SK-N-DZ (cell line): ENCODE measurements at regions not wholly inside any gene's neighbourhood (a gene's known extent, or its start where the extent isn't known, plus 50 kb on each side); places are given as distances from the start of the nearest gene placed in this dataset.

ENCODE experiments used
- DNase-seq: peaks from one replicate; pipeline ENCODE4 v3.0.0-alpha.2; 2015; ENCODE audit warnings: low spot score

DNA sequence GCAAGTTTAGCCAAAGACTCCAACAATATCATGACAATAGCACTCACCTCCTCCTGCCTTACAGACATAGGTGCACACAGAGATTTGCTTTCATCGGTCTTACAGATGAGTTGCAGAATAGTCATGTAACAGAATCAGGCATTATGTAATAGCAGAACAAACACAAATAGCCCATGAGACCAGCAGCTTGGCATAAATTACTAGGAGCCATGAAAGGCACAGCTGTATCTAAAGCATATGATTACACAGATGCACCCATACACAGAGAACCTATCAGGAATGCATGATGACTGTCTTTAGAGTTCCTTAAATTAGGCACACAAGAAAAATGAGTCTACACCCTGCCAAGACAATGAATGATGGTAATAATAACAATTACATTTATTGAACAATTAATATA is 342.0 kb upstream of the XYLT1 start:
- no peak for DNase-seq

DNA sequence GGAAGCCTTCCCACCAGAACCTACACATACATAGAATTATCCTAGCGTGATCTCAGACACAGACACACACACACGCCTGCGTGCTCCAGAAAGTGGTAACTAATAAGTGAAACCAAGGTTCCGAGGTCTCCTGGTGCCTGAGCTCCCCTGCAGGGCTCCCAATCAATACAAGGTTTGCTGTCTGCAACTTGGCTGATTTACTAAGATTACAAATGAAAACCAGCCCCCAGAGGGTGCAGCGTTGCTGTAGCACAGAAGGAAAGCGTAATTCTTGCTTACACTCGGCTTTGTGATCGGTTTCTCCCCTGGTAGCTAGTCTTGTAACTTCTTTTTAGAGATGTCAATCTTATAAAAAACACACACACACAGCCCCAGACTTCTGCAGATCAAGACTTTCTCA is 334.1 kb upstream of the XYLT1 start:
- DNase-seq = peak; percentile 12

DNA sequence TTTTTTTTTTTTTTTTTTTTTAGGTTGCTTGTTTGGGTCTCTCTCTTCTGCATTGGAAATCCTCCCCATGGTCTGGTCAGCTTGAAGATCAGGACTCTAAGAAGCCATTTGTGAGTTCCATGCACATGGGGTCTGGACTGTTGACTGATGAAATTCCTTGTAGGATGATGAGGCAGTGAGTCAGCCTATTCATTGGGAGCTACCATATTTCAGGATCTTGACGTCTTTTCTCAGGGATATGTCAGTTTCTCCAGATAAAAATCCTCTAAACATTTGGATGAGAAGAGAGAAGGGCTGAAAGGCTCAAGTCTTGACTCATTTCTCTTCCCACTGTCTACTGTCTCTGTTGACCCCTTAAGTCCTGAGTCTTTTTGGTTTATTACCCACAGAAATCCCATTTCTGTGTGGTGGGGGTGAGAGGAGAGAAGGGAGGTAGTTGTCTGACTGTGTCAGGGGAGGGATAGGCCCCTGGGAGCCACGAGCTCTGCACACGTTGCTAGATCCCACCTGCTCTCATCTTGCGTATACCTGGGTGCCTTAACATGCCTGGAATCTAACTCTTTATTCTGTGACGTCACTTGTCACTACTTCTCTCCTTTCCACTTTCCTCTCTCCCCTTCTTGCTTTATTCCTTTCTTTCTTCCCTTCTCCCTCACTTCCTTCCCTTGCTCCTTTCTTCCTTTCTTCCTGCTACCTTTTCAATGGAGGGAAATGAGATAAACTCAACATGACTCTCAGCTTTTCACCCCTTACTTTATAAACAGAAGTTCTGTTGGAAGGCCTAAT is 333.1 kb upstream of the XYLT1 start:
- DNase-seq = no peak

DNA sequence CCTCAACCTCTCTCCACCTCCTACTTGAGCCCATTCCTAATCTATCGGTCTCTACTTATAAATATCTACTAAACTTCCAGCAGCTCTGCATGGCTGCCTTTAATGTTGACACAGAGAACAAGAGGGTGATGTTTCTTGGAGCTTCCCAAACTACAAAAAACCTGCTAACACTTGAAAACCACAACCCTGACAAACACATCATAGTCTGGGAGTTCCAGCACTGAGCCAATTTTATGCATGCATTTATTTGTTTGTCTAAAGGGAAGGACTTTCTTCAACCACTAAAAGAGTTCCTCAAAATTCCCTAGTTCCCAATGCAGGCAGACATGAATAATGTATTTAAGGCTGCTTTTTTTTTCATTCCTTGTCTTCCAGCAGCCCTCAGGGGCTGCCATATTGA is 331.8 kb upstream of the XYLT1 start:
- no peak for DNase-seq

DNA sequence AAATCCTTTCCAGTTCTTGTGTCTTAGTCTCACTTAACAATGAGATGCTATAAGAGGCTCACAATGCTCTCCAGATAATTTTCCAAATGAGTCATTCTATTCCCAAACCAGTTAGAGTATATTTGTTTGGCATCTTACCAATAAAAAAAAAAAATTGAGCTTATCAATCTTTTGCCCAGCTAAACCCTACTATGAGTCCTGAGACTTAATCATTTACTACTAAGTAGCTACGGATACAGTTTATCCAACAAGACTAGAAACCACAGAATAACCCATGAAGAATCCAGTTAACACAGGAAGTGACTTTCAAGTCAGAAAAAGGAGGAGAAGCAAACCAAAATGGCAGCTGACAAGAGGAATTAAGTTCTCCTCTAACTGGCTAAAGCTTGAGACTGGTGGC is 330.3 kb upstream of the XYLT1 start:
- DNase-seq = no peak

DNA sequence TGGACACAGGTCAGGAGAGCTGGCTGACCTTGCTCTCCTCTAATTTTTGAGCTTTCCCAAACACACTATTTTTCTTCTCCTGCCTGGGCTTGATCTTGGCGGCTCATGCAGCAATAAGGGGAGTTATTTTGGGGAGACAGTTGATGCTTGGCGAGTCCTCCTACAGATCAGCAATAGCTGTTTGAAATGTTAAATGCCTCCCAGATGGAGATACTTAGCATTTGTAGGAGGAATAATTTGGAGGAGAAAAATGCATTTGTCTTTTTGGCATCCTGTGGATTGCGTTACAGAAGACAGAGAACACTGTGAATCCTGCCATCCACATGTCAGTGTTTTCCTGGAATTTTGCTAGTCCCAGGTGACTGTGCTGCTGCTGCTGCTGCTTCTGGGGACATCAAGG is 328.0 kb upstream of the XYLT1 start:
- no peak for DNase-seq

DNA sequence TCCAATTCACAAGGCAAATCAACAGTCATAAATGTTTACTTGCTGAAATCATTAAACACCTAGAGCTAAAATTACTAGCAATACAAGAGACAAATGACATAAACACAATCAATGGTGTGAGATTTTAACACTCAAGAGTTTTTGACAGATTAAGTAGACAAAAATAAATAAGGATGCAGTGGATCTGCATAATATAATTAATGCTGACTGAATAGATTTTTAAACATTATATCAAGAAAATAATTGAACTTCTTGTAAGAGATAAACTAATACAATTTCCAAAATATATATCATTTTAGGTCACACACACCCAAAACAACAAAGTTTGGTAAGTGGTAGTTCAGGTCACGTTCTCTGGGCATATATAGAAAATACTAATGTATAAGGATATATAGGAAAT is 322.6 kb upstream of the XYLT1 start:
- DNase-seq = no peak

DNA sequence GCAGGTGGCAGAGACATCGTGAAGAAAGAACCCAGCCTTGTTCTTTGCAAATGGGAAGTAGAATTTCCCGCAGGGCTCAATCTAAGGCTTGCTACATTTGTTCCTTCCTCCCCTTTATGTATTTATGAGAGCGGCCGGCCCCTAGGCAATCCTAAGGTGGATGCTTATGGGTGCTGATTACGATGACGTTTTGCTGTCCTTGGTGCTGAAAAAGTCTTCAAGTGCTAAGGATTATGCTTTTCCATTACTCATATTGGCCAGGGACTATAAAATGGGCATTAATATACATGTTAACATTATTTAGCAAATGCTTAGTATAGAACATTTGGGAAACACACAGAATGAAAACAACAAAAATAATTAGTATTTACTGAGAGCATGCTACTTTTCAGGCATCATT is 313.3 kb upstream of the XYLT1 start:
- DNase-seq = no peak

DNA sequence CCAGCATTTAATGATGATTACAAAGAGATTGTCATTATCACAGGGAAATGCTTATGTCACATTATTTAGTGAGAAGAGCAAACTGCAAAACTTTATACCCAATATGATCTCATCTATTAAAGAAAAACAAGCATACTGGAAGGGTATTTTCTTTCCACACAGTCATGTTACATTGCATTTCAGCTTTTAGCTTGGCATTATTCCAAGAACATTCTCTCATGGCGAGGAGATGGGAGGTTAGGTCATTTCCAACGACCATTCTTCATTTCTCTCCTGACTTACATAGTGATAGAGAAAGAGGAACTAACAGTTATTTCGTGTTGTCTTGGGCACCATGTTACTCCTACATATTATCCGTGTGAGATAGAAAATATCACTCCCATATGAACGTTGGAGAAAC is 309.4 kb upstream of the XYLT1 start:
- DNase-seq = no peak

DNA sequence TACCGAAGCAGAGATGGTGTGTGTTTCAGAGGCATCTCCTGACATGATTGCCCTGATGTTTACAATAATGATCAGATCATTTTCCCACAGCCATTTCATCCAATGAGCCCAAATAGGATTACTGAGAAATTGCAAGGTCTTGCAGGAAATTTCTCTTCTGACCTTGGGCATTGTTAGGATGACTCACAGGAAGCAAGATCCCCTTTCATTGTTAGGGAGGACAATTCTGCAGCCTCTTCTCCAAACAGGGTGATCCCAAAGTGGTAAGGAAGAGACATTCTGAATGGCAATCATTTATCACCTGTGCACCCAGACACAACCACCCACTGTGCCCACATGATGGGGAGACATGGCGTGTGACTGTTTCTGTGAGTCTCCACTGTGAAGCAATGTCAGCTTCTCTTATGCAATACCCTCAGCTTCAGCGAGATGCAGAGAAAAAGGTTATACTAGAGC is 306.7 kb upstream of the XYLT1 start:
- DNase-seq = no peak

DNA sequence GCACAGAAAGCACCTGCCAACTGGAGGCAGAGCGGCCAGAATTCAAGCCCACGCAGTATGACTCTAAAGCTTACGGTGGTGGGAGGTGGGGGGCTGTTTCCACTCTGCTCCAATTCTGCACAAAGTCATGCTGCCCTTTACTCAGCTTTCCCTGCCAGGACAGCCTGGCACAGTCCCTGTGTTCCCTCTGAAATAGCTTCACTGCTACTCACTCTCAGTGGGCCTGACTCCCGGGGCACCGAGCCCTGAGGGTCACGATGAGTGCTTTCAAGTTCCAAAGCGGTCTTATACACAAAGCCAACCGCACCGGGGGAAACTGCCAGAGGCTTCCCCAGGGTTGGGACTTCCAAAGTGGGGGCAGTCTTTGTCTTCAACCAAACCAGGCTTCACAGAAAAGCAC is 306.1 kb upstream of the XYLT1 start:
- no peak for DNase-seq

DNA sequence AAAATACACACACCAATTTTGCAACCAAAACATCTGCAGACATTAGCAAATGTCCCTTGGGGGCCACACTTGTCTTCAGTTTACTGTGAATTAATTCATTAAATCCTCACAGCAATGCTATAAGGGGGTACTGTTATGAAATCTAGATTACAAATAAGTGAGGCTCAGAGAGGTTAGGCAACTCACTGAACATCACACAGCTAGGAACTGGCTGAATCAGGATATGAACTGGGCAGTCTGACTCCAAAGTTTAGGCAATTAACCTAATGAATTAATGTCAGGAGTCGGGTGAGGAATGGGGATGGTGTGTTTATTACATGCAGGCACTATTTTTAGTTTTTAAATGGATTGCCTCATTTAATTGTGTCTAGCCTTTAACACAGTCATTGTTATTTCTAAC is 305.7 kb upstream of the XYLT1 start:
- no peak for DNase-seq

DNA sequence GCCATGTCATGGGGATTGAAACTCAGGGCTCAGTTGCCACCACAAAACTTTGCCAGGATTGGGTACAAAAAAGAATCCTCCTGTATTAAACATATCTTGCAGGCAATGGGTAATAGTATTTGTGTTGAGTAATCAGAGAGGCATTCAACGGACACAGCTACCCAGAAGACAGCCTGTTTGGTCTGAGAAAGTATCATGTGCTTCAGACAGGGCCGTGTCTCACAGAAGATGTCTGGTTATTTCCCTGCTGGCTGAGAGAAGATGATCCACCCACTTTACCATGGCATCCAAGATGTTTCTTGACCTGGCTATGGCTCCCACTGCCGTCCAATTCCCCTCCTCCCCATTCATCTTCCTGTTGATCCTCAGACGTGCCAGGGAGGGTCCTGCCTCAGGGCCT is 304.3 kb upstream of the XYLT1 start:
- DNase-seq = no peak

DNA sequence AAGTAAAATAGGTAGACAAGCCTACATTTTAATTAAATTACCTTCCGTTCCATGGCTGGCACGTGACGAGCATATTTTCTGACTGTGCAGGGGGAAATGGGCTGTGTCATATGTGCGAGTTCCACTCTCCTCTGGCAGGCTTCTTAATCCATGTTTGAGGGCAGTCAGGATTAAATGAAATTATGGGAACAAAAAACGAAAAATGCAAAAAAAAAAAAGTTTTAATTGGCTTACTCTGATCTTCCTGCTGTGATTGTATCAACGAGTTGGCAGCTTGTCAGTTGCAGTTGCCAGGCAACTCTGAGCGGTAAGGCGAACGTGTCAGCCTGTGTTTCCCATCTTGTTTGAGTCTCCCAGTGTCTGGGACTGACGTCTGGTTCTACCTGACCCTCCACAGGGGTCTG is 302.9 kb upstream of the XYLT1 start:
- DNase-seq = peak; percentile 47

DNA sequence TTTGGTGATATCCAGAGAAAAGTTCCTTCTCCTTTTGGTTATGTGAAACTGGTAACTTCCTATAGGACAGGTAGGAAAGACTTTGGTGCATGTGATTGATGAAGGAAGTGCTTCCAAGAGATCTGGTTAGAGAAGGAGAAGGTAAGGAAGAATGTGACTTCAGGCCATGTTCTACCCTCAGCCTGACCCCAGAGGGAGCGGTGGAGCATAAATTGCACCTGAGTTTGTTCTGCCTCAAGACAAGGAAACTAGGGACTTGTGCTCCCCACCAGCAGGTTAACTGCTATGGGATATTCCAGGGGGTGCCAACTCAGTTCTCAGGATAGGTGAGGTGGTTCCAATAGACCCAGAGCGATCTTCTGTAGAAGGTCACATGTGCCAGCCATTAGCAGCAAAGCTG is 299.3 kb upstream of the XYLT1 start:
- DNase-seq = no peak

DNA sequence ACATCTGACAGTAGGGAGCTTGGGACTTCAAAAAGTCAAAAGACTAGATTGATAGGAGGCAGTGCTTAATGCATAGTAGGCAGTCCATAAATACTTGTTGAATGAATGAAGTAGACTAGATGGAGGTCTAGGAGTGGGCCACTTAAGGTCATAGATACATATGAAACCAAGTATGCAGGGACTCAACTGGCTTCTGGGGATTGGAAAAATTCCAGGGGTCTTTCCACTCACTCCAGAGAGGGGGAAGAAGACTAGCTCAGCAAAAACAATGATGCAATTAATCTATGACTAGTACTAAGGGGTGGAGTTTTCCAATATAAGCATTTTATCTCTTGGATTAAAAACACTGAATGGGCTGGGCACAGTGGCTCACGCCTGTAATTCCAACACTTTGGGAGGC is 298.3 kb upstream of the XYLT1 start:
- no peak for DNase-seq

DNA sequence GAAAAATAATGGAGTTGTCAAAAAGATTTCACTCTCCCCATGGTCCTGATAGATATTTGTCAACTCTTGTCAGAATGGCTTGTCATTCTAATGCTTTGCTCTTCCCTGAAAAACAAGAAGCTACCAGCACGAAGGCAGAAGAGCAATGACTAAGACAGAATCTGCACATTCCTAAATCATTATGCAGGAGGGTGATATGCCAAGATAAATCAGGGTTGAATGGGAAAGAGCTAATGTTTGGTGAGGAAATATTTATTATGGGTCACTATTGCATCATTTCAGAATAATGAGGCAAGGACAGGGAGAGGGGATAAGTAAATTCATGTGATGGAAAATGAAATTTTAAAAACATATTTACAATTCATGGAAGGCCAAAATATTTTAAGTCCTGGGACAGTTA is 297.5 kb upstream of the XYLT1 start:
- no peak for DNase-seq

DNA sequence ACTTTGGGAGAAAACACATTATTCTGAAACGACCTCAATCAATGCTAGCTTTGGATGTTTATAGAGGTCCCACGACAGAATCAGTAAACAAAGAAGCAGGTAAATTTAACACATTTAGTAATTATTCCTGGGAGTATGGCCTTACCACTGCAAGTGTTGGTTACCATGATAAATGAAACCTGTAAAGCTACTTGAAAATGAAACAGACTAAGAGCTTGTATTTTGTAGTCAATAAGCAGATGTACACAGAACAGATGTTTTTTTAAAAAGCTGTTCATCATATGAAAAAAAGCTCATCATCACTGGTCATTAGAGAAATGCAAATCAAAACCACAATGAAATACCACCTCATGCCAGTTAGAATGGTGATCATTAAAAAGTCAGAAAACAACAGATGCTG is 295.3 kb upstream of the XYLT1 start:
- DNase-seq = no peak

DNA sequence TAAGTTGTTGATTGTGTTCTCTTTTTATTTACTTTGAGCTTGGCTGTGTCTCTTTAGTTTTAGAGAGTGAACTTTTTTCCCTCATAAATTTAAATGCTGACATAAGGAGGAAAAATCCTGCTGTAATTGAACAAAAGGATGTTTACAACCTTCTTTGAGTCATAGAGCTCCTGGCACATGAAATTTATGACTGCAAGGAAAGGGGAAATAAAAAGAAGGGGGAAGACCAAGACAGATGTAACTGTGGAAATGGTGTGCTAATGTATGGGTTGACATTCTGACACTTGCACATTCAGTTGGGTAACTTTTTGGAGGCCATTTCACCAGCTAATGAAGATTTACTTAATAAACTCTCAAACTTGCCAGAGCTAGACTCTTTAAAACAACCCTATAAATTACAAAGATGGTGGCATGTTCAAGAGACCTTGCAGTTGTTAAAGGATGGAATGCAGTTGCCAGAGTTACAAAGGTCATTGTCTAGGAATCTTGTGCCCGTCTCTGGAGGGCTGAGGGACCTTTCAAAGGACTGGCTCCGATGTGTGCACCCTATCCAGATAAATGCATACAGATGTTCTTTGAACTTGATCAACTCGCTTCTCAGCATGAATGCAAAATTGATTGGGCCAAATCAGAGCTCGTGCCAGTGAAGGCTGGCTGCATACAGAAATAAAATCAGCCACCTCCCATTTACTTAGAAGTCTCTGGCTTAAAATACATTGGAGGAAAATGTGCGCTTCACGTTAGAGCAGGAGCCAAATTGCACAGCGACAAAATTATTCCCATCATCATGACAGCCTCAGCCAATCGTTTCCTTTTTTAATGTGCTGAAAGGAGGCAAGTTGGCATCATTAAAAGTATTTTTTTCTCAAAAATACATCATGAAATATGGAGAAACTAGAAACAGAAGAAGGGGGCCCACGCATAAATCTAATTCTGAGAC is 289.0 kb upstream of the XYLT1 start:
- DNase-seq = no peak

DNA sequence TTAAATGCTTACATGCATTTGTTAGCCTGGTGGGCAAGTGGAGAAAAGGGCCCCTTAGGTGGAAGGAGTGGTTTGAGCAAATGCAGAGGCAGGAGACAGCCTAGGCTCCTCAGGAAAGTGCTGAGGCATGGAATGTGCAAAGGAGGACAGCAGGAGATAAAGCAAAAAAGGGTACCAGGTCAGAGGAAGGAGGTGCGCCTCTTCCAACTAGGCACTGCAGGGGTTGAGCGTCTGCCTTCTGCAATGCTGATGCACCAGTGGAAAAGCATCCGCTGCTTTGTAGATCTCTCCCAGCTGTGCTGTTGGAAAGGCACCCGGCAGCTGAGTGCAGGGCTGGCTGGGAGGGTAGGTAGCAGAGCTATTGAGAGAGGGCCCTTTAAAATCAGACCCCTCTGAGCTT is 287.0 kb upstream of the XYLT1 start:
- no peak for DNase-seq

DNA sequence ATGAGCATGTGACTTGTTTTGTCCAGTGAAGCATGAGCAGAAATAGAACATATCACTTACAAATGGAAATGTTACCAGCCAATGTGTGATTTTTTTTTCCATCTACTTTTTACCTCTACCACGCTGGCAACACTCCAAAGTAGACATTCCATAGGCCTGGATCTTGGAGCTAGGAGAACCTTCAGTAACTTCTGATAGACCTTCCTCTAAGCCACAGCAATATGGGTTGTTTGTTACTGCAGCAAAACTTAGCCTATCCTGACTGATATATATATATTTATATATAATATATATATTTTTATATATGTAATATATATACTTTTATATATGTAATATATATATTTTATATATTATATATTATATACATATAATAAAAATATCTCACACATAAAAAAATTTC is 284.4 kb upstream of the XYLT1 start:
- DNase-seq = no peak

DNA sequence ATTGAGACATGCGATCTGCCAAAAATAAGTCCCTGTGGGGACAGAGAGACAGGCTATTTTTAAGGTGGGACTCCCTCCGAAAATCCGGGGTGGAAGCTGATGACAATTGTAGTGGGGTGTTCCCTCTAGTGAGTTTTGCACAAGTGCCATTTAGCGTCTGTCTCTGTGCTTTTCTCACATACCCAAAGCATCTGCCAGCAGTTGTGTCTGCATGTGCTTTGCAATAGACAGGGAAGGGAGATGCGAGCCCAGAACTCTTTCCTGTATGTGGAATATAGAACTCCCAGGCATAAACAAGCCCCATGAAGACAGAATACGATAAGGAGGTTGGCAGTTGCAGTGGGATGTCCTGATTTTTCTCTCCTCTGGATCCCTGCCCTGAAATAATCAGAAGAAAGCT is 282.7 kb upstream of the XYLT1 start:
- no peak for DNase-seq

DNA sequence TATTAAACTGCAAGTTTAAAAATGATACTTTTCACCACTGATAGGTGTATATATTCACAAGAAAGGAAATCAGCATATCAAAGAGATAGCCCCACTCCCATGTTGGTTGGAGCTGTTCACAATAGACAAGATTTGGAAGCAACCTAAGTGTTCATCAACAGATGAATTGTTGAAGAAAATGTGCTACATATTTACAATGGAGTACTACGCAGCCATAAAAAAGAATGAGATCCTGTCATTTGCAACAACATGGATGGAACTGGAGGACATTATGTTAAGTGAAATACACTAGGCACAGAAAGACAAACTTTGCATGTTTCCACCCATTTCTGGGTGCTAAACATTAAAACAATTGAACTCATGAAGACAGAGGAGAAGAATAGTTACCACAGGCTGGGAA is 278.9 kb upstream of the XYLT1 start:
- no peak for DNase-seq
